Keratinocyte (primary cell): ENCODE measurements at regions not wholly inside any gene's neighbourhood (a gene's known extent, or its start where the extent isn't known, plus 50 kb on each side); places are given as distances from the start of the nearest gene placed in this dataset.

Experiments
- DNase-seq: peaks from one replicate; pipeline ENCODE4 v3.0.0-alpha.2; 2011; ENCODE audit warnings: low read depth, missing footprints, low spot score
- FAIRE-seq: peaks from 2 replicates; lab custom pipeline; 2011; peaks lifted over from hg19 to GRCh38; lab: Jason Lieb, UNC
- H2AFZ ChIP-seq: 2 replicates; pipeline ENCODE4 v1.6.0; 2012; ENCODE audit warnings: low read length, control low read depth, inconsistent platforms; ENCODE audit not compliant: control insufficient read depth
- H3K27ac ChIP-seq: 2 replicates; pipeline ENCODE4 v1.5.1; 2011; ENCODE audit warnings: low read length; ENCODE audit not compliant: control insufficient read depth, insufficient read depth
- H3K27me3 ChIP-seq: 3 replicates; pipeline ENCODE4 v1.6.0; 2011; ENCODE audit warnings: low read length; ENCODE audit not compliant: control insufficient read depth, insufficient read depth; ENCODE audit errors: extremely low read depth
- H3K36me3 ChIP-seq, 2 experiments: 2 replicates in 1 of 2; 3 replicates in 1 of 2; pipeline ENCODE4 v1.5.1; 2011; ENCODE audit warnings: low read length in 2 of 2, mild to moderate bottlenecking in 1 of 2; ENCODE audit not compliant: control insufficient read depth in 2 of 2, insufficient read depth in 2 of 2; ENCODE audit errors: extremely low read depth in 1 of 2
- H3K4me1 ChIP-seq: 3 replicates; pipeline ENCODE4 v1.5.1; 2011; ENCODE audit warnings: low read length; ENCODE audit not compliant: control insufficient read depth, insufficient read depth; ENCODE audit errors: extremely low read depth
- H3K4me2 ChIP-seq: 3 replicates; pipeline ENCODE4 v1.6.0; 2011; ENCODE audit warnings: low read depth, low read length; ENCODE audit not compliant: control insufficient read depth, insufficient read depth; ENCODE audit errors: extremely low read depth
- H3K4me3 ChIP-seq, 3 experiments: fragments of 200-600 bp in 1 of 3; sonication (generic) in 1 of 3; 2 replicates in 2 of 3; 3 replicates in 1 of 3; pipeline ENCODE4 v1.5.1; 2011 to 2016; ENCODE audit warnings: low read length in 3 of 3, mild to moderate bottlenecking in 3 of 3, control low read depth in 2 of 3, inconsistent platforms in 1 of 3, low read depth in 1 of 3, mixed read lengths in 1 of 3, mixed run types in 1 of 3, moderate library complexity in 1 of 3; ENCODE audit not compliant: control insufficient read depth in 2 of 3, insufficient read depth in 2 of 3; ENCODE audit errors: extremely low read depth in 1 of 3
- H3K79me2 ChIP-seq: 2 replicates; pipeline ENCODE4 v1.6.0; 2012; ENCODE audit warnings: low read length; ENCODE audit not compliant: control insufficient read depth, insufficient read depth
- H3K9ac ChIP-seq: 3 replicates; pipeline ENCODE4 v1.6.0; 2011; ENCODE audit warnings: low read length; ENCODE audit not compliant: control insufficient read depth, insufficient read depth; ENCODE audit errors: extremely low read depth
- H3K9me1 ChIP-seq: 3 replicates; pipeline ENCODE4 v1.6.0; 2011; ENCODE audit warnings: low read length; ENCODE audit not compliant: control insufficient read depth, insufficient read depth; ENCODE audit errors: extremely low read depth
- H3K9me3 ChIP-seq: 2 replicates; pipeline ENCODE4 v1.5.1; 2012; ENCODE audit warnings: low read depth, low read length; ENCODE audit not compliant: control insufficient read depth
- H4K20me1 ChIP-seq: 3 replicates; pipeline ENCODE4 v1.6.0; 2011; ENCODE audit warnings: low read length; ENCODE audit not compliant: control insufficient read depth, insufficient read depth; ENCODE audit errors: extremely low read depth
- CTCF ChIP-seq, 3 experiments: IDR thresholded peaks in 1 of 3; conservative IDR thresholded peaks in 1 of 3; optimal IDR thresholded peaks in 1 of 3; 2 replicates in 2 of 3; 3 replicates in 1 of 3; pipeline versions ENCODE3 to v1.5.1; 2011; ENCODE audit warnings: low read length in 3 of 3, mild to moderate bottlenecking in 3 of 3, moderate library complexity in 2 of 3, control low read depth in 1 of 3, inconsistent platforms in 1 of 3; ENCODE audit not compliant: insufficient read depth in 2 of 3; ENCODE audit errors: extremely low read depth in 1 of 3
- EZH2 ChIP-seq: IDR thresholded peaks from one replicate; pipeline ENCODE4 v1.6.1; 2012; ENCODE audit warnings: inconsistent platforms, mild to moderate bottlenecking, low read length, moderate library complexity
- dilution Hi-C: fragments of 300-500 bp; cut with MboI; formaldehyde crosslinking; loops from one replicate; pipeline ENCODE4 v1.7.0; 2020; ENCODE audit warnings: low sequenced_read_pairs; ENCODE audit not compliant: extremely low pct_ligation_motif_present

DNA sequence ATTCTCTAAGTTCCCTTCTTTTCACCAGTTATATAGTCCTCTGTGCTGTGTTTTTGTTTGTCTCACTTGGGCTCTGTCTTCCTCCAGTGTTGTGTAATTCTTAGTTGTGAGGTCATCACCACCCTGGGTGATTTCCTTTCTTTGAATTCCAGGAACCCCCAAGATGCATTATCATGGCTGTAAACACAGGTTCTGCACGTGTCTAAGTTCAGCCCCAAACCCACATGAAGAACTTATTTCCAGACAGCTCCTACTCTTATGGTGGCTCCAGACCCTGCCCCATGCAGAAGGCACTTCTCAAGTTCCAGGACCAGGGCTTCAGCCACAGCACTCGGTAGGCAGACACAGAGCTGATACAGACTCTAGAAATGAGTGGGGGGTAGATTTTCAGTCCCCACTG is 560.5 kb downstream of the BCL11B start:
- Histone ChIP-seq H4K20me1 (no peaks in the 10 kb centered on the region), H3K79me2 (no peaks in the 10 kb centered on the region), H2AFZ (no peak overlapping the region), H3K4me2 (no peak overlapping the region), H3K9me1 (no peaks in the 10 kb centered on the region), H3K9me3 (no peaks in the 10 kb centered on the region), H3K4me3 (no peak overlapping the region), H3K36me3 (no peaks in the 10 kb centered on the region), H3K4me1 (no peaks in the 10 kb centered on the region), H3K27me3 (no peaks in the 10 kb centered on the region), H3K9ac (no peak overlapping the region), H3K27ac (no peak overlapping the region)
- no peak for TF ChIP-seq CTCF (optimal IDR thresholded peaks at IDR 0.05 in 1 of 3, IDR thresholded peaks at IDR 0.05 in 1 of 3, conservative IDR thresholded peaks at IDR 0.05 in 1 of 3; ENCODE audit: extremely low read depth in 1 of 3, insufficient read depth in 2 of 3, low read length in 3 of 3)
- TF ChIP-seq EZH2 = no peak
- no peak for DNase-seq
- dilution Hi-C loops = no loop called here
- no peak for FAIRE-seq

DNA sequence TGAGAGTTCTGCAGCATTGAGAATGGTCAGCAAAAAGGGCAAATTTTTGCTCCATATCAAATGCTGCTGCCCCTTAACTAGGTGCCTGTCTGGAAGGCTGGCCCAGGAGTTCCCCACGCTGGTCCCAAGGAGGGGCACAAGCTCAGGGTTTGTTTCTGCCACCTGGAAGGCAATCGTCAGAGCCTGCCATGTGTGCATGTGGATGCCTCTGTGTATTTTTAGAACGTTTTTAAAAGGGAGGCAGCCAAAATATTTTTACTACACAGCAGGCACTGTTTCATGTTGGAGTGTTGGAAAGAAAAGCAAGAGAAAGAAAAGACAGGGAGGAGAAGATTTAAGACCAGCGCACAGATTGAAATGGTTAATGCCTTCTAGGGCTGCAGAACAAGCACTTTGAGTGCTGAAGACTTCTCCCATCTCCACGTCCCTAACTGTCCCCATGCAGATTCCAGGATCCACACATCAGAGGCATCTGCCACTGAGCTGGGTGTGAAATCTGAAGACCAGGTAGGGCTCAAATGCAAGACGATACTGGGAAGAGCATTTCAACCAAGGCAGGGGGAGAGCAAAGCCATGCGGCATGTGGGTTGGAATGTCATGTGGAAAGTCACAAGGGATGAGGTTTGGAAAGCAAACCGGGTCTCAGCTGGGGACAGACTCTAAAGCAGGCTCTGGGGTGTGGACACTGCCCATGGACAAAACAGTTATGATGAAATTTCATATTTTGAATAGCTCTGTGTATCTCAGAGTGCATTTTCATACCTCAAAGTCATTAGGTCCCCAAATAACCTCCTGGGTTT is 557.2 kb downstream of the BCL11B start:
- Histone ChIP-seq H3K9ac (no peak overlapping the region), H3K4me3 (no peak overlapping the region), H4K20me1 (no peaks in the 10 kb centered on the region), H3K27ac (no peak overlapping the region), H3K27me3 (no peaks in the 10 kb centered on the region), H3K4me2 (no peak overlapping the region), H3K79me2 (no peaks in the 10 kb centered on the region), H3K4me1 (no peaks in the 10 kb centered on the region), H3K9me3 (no peaks in the 10 kb centered on the region), H2AFZ (no peak overlapping the region), H3K9me1 (no peaks in the 10 kb centered on the region), H3K36me3 (no peaks in the 10 kb centered on the region)
- DNase-seq (no peak), FAIRE-seq (no peak)
- TF ChIP-seq EZH2 (no peak), CTCF (optimal IDR thresholded peaks at IDR 0.05 in 1 of 3, IDR thresholded peaks at IDR 0.05 in 1 of 3, conservative IDR thresholded peaks at IDR 0.05 in 1 of 3; ENCODE audit: extremely low read depth in 1 of 3, insufficient read depth in 2 of 3, low read length in 3 of 3) (no peak)
- dilution Hi-C loops = no loop called here
